HG03469 (cell line): ENCODE measurements at regions not wholly inside any gene's neighbourhood (a gene's known extent, or its start where the extent isn't known, plus 50 kb on each side); places are given as distances from the start of the nearest gene placed in this dataset.

ENCODE experiments used
- ATAC-seq: cut with Tn5 transposase; IDR thresholded peaks from one replicate; pipeline ENCODE4 v1.9.1; 2021; ENCODE audit warnings: mild to moderate bottlenecking, moderate library complexity, moderate number of reproducible peaks; ENCODE audit not compliant: unreplicated experiment

DNA sequence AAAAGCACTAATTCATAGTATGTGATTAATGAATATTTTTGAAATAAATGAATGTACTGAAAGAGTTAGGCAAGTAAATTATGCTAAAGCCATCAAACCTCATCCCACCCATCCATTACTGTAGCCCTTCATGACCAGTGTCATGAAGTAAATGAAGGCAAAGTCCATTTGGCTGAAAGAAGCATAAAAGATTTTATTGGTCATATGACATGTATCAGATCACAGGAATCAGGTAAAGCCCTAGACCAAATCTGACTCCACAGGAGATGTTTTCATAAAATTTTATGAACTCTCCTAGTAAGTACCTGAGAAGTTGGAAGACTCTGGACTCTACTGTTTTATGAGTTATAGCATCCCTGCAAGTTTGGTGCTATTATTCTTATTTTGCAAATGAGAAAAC is 213.5 kb downstream of the TMEM114 start:
- no peak for ATAC-seq

DNA sequence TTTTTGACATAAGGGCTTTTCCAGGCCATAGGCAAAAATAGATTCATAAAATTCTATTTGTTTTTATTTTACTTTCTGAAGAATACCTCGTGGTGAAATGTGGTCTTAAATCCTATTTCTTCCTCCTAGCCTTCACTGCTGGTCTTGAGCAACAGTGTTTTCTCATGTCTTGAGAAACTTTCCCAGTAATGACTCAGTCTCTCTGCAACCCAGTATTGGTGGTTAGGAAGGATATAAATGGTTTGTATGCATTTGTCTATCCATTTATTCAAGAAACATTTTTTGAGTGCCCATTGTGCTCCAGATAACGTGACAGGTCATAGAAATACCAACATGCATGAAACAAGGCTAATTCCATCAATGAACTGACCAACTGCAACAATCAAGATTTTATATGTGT is 213.9 kb downstream of the TMEM114 start:
- no peak for ATAC-seq

DNA sequence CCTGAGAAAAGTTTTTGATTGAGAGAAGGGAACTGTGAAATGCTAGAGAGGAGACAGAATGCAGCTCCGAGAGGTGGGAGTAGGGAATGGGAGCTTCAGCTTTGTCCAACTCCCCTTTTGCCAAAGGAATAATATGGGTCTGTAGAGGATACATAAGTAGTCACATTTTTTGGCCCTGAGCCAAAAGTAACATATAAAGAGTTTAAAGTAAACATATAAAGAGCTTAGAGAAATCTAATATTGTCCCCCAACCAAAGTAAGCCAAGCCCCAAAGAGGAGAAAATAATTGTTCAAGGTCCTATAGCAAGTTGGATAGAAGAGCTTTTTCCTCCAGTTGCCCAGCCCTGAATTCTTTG is 215.1 kb downstream of the TMEM114 start:
- no peak for ATAC-seq

DNA sequence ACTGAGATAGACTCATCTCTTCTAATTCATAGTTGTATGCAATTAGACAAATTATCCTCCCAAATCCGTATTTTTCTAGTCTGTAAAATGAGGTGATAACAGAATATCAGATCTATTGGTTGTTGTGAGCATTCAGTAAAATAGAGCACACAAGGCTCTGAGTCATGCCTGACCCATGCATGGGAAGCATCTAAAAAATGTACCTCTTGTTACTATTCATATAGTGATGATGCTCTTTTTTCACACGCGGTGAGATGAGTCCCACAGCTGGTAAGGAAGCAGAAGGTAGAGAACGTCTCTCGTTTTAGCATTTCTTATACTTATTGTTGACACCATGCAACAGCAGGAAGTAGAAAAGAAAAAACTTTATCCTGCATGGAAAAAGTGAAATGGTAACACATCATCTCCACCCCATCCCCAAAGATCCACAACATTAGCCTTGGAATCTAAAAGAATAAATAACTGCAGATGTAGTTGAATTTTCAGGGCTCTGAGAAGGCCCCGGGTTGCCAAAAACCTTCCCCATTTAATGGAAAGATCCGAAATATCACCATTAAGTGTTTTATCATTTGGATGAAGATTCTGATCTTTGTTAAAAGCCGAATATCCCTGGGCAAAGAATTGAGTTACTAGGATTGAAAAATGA is 215.6 kb downstream of the TMEM114 start:
- ATAC-seq: no peak

DNA sequence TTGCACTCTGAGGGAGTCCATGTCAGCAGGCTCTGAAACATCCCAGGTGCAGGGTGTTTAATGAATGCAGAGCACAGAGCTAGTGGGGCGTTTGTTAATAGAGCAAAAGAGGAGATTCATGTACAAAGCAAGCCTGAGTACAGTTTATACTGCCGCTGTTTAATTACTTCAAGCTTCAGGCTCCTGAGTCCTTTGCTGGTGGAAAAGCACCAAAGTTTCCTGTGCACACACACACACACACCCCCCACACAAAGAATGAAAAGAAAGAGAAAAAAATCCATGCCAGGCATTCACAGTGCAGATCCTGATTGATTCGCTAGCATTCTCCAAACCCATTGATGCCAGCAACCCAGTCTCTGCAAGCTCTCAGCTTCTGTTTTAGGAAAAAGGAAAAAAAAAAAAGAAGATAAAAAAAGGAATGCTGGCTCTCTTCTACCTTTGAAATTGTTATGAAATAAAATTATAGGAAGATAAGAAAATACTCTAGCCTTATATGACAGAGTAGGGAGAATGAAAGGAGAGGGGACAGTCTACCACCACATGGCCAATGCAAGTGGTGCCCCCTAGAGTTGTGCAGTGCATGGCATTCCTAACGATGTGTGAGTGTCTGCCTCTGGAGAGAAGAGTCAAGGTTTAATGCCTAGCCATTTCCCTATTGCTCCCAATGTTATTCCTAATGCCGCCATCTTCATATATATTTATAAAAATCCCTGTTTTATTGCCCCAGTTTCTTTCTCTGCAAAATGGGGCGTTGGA is 216.5 kb downstream of the TMEM114 start:
- no peak for ATAC-seq

DNA sequence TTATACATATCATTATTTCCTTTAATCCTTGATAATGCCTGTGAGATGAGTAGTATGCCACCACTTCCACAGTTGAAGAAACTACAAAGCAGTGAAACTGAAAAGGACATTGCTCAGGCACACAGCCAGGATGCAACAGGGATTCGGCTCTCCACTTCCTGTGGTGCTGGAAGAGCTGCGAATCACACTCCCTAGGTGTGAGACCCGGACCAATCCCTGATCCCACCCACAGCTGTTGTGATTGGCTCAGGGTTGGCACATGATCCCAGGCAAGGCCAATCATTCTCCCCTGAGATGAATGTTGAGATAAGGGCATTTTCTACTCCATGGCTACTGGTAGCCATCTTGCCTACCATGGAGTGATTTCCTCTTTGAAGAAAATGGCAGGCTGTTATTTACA is 218.2 kb downstream of the TMEM114 start:
- no peak for ATAC-seq

DNA sequence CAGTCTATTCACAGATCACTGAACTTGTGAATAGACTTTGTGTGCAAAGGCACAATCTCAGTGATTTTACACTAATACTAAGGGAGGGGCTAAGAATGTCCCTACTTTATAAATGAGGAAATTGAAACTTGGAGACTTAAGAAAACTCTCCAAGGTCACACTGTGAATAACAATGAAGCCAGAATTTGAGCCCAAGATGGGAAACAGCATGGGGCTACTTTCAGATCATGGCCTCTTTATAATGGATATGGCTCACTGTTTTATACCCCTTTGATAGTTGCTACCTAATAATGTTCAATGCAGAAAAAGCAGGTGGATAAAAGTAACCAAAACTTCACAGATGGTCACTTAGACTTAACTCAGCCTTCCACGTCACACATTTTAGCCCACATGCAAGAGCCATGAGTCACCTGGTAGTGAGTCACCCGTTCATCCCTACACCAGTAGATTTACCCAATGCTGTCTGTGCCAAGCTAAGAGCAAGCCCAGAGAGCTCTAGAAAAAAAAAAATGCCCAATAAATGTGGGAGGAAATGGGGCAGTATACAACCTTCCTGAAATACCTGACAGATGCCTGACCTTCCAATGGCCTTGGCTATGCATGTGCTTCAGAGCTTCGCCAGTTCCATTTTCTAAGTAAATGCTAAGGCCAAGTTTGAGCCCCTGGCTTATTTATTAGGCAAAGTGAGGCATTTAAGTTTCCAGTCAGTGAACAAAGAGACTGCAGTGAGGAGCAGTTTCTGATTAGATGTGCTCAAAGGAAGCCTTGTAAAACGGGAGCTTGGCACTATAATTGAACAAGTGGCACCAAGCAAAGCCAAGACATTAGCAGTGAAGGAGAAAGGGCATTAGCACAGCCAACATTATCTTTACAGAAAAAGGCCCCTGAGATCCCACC is 219.7 kb downstream of the TMEM114 start:
- ATAC-seq: no peak

DNA sequence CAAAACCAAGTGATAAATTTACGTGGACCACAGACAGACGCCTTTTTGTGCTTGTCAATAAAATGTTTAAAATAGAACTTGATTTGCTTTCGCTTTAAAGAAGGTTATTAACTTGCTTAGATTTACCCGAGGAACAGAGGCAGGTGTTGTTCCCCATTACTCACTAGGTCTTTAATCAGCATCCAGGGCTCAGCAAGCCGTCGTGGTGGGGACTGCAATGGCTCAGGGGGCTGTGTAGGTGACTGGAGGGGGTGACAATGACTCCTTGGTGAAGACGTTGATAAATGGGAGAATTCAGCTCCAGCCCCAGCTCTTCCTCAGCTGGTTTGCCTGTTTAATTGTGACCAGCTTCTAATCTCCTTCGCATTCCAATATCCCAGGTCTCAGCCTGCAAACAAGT is 231.4 kb downstream of the TMEM114 start:
- no peak for ATAC-seq

DNA sequence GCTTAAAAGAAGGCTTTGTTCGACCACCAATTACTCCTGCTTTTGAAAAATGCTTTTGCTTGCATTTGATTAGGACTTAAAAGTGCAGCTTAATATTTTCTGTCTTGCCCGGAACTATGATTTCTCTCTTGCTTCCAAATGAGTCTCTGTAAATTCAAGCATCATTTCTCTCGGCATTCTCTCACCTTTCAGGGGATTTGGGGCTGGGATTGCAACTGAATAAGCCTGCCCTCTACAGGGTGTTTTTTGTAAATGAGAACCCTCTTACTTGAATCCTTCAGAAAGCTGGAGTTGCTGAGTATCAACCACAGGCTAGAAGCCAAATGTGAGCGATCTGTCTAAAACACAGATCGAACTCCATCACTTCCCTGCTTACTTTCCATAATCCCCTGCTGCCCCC is 234.6 kb downstream of the TMEM114 start:
- no peak for ATAC-seq

DNA sequence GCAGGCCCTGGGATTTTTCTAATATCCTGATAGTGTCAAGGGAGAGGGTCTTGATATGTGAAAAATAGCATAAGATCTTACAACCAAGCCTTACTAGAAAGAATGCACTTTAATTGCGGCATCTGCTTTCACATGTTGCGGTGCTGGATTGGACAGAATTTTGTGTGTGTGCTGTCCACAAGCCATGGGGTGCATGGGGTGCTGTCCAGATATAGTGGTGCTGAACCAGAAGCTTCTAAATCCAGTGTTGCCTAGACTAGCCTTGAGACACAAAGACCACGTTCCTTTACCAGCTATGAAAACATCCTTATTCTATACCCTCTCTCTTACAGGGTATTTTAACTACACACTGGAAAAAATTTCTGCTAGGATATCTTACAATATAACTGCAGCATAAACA is 244.0 kb downstream of the TMEM114 start:
- ATAC-seq: no peak

DNA sequence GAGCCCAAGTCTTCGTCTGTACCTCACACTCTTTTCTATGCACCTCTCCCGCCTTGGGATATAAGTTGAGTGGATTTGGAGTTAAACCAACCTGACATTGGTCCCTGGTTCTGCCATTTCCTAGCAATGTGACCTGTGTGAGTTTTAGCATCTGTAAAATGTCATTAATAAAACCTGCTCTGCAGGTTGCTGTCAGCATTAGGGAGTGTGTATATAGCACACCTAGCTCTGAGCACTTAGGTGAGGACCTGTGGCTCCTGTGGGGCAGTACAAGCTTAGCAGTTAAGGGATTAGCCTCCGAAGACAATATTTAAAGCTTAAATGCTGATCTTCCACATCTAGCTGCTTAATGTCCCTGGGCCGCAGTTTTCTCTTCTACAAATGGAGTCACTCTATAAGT is 248.0 kb downstream of the TMEM114 start:
- ATAC-seq: no peak

DNA sequence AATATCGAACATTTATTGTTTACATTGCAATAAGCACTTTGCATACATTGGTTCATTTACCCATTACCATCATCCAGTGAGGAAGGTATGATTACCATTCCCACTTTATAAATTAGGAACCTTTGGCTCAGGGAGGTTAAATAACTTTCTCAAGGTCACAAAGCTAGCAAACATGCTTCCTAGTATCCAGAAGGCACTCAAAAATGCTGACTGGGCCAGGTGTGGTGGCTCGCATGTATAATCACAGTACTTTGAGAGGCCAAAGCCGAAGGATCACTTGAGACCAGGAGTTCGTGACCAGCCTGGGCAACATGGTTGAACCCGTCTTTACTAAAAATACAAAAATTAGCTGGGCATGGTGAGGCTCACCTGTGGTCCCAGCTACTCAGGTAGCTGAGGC is 259.6 kb downstream of the TMEM114 start:
- no peak for ATAC-seq

DNA sequence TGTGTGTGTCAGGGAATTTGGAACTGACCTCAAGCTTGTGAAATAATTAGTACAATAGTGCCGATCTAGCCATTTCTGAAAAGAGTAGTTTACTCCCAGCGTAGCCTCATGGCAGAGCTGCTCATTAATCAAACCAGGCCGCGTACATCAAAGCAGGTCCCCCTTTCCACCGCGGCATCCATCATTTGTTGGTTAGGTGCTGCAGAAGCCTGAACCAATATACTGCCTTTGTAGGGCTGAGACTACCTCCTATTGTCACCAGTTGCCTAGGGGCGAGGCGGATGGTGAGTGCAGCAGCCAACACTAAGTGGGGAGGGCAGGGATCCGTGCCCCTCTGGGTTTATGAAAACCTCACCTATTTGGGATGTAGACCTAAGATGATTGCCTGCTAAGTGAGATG is 264.1 kb downstream of the TMEM114 start:
- ATAC-seq: no peak

DNA sequence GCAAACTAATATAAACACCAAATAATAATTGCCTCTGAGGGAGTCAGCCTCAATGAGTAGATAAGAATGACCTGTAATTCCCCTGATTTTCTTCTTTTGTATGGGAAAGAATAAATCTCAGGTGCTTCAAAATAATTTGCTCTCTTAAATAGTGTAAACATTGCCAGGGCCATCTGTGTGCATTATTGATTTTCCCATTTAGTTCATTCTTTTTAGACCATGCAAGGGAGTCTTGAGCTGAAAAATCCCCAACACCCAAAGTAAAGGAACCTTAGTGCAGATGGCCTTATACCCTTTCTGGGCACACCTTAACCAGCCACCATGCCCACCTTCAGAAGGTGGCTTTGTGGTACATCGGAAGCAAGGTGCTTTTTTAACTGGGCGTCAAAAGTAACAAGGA is 267.2 kb downstream of the TMEM114 start:
- ATAC-seq: no peak

DNA sequence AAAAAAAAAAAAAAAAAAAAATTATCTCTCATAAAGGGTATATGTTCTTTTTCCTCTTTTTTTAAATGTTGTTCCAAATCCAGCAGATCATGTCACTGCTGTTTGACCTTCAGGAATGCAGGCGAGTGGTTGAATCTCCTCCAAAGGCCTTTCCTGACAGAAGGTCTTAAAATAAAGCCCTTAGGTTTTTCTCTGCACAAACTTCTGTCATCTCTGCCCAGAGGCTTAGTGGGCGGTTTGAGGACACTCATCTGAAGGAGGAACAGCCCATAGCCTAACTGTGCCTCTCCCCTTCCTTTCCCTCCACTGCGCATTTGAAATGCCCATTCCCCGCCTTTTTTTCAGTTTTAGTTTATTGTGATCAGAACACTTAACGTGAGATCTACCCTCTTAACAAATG is 270.2 kb downstream of the TMEM114 start:
- ATAC-seq: no peak

DNA sequence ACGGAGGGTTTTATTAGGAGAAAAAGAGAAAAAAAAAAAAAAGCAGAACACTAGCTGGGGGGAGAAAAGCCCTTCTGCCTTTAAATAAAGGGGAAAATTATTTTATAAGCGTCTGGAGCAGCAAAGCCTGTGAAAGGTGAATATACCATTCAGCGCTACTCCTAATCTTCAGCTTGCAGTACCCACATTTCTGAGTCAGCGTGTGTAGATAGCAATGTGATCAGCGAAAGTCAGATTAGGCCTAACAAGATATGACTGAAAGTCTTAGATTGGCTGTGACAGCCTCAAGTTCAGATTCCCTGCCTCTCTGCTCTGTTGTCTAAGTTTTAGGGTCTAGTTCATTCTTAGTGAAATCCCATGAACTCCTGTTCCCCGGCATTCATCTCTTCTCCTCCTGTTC is 279.5 kb downstream of the TMEM114 start:
- no peak for ATAC-seq

DNA sequence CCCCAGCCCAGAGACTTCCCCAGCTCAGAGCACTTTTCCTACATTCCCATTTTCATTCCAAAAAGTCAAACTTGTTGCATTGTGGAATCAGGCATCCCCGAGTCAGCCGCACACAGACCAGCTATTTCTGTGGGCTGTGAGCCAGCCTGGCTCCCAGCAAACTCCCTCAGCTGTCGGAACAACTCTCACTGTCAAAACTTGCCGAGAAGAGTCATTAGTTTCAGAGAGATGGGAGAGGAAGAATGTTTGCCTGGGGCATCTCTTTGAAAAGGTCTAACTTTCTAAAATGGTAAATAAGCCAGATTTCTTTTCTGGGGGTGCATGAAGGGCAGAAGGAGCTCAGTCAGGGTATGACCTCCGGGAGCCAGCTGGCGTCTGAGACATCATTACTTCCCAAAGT is 280.0 kb downstream of the TMEM114 start:
- no peak for ATAC-seq

DNA sequence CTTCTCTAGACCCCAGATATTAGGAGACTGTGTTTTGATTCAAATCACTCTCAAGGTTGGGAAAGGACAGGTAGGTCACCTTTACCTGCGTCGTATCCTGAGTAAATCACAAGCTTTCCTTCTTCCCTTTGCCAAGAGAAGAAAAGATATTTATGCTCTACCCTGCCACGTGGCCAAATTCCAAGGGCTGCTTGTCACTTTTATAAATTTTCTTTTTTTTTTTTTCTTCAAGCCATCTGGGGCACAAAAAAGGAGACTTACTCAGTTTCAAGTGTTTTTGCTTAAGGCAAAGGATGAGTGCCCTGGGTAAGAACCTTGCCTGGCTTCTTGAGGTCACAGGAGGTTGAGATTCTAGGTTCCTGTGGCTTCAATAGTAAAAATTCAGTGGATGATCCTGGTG is 285.1 kb downstream of the TMEM114 start:
- ATAC-seq: no peak

DNA sequence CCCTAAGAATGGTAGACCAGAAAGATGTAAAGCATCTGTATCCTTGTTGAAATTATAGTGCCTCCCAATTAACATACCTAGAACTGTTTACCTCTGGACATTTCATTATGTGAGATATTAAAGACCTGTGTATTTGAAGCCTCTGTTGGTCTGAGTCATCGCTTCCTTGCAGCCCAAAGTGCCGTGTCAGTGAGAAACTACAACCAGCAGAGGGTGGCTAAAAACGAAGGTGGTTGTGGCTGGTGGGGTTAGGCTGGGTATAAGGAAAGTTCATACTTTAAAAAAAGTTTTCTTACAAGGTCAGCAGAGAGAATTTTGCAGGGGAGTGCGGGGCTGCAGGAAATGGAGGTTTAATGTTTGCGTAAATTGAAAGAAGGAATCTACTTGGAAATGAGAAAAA is 290.7 kb downstream of the TMEM114 start:
- ATAC-seq: no peak

DNA sequence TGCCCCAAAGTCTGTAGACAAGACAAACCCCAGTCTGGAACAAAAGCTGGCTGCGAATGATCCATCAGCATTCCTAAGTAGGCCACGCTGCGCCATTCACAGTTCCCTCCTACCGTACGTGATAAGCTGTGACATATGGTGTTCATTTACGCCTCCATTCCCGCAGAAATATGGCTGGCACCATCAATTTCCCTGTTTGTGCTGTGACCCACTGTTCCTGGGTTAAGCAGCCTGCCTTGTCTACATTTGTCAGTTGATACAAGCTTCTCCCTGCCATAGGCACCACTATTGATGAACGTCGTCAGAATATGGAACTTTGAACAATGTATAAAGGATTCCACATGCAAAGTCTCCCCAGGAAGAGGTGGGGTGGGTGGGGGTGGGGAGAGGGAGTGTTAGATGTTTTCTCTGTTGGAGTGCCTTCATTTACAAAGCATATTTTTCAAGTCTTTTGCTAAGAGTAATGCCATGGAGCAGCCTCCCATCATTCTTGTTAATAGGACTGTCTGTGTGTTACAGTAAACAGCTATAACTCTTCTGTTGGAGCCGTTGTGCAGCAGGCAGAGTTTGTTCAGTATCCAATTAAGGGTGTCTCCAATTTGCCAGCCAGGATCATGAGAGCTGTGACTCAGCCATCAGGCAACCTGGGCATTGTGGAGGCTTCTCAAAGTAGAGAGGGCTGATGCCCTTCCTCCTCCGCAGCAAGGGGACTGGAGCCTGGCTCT is 294.6 kb downstream of the TMEM114 start:
- ATAC-seq: no peak

DNA sequence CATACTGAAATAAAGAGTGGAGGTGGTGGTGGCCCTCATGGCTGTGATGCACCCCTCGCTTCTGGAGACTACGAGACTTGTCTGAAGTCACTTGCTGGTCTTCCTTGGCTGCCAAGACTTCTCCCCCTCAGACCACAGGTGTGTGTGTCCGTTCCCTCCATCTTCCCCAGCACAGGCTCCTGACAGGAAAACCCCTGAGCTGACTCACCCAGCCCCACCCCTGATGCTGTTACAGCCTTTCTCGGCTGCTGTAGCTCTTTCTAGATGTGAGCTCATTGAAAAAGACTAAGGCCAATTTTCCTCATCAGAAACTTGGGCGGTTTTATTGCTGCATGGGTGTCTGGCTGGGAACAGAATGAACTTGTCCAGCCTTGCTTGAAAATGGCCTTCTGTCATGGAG is 296.9 kb downstream of the TMEM114 start:
- ATAC-seq: no peak
